Heart right ventricle (tissue), 16 donors: ENCODE measurements at regions not wholly inside any gene's neighbourhood (a gene's known extent, or its start where the extent isn't known, plus 50 kb on each side); places are given as distances from the start of the nearest gene placed in this dataset.

ENCODE experiments used
- ATAC-seq, 8 donors: fragments of 200-7000 bp; cut with Tn5 transposase; one replicate each; pipeline ENCODE4 v1.9.1; 2020; ENCODE audit warnings: mild to moderate bottlenecking in 8 of 8, moderate library complexity in 8 of 8, moderate number of reproducible peaks in 1 of 8
- DNase-seq, 2 donors: peaks; one replicate each; pipeline ENCODE4 v3.0.0-alpha.2; 2020
- H3K27ac ChIP-seq, 10 donors: fragments of 200-600 bp; sonication (generic) in 2 of 10; one replicate each; pipeline versions ENCODE4 v1.5.0 to v1.8.0; 2020 to 2022; ENCODE audit warnings: mild to moderate bottlenecking in 3 of 10
- H3K27me3 ChIP-seq, 7 donors: fragments of 200-600 bp; one replicate each; pipeline ENCODE4 v1.8.0; 2021 to 2022; ENCODE audit warnings: mild to moderate bottlenecking in 2 of 7
- H3K36me3 ChIP-seq, 9 donors: fragments of 200-600 bp; sonication (generic) in 1 of 9; one replicate each; pipeline versions ENCODE4 v1.5.0 to v1.8.0; 2020 to 2022; ENCODE audit warnings: mild to moderate bottlenecking in 2 of 9
- H3K4me1 ChIP-seq, 9 donors: fragments of 200-600 bp; sonication (generic) in 1 of 9; one replicate each; pipeline versions ENCODE4 v1.5.0 to v1.8.0; 2020 to 2022; ENCODE audit warnings: mild to moderate bottlenecking in 4 of 9
- H3K4me3 ChIP-seq, 10 donors: fragments of 200-600 bp; sonication (generic) in 2 of 10; one replicate each; pipeline versions ENCODE4 v1.5.0 to v1.8.0; 2020 to 2022; ENCODE audit warnings: mild to moderate bottlenecking in 7 of 10, moderate library complexity in 2 of 10
- H3K9me3 ChIP-seq, 11 donors: fragments of 200-600 bp in 10 of 11; sonication (generic) in 2 of 11; one replicate each; pipeline versions ENCODE4 v1.5.0 to v1.8.0; 2013 to 2022; ENCODE audit warnings: mild to moderate bottlenecking in 2 of 11, control low read depth in 1 of 11, moderate library complexity in 1 of 11
- CTCF ChIP-seq, 9 donors: fragments of 200-600 bp; sonication (generic) in 2 of 9; IDR thresholded peaks; one replicate each; pipeline versions ENCODE4 v1.5.0 to v1.8.0; 2021 to 2022; ENCODE audit warnings: antibody characterized with exemption in 9 of 9, mild to moderate bottlenecking in 5 of 9, moderate library complexity in 1 of 9
- WGBS, 2 donors: extraction: QIAGEN DNeasy Blood & Tissue Kit; methylation state at CpG; one replicate each; pipeline ENCODE4 v1.1.7; 2013; ENCODE audit warnings: inconsistent platforms in 1 of 2; 5-methylcytosine and 5-hydroxymethylcytosine counted together
- intact Hi-C, 10 donors: fragments of 100-400 bp; cut with DNase I; formaldehyde crosslinking; loops; one replicate each; pipeline versions ENCODE4 v1.11.1 to v1.14.2; 2022
- donor health status: Arrhythmogenic right ventricular cardiomyopathy.
- donor health status: ischemic (EF 13 %, LVEDD 7.1; RV severe dilation, severe dysfunction).
- donor health status: healthy with polysubstance abuse.
- donor health status: DM: no; HTN: yes; CAD: no.
- donor health status: DM: no; HTN: no; CAD: no.
- donor health status: ischemic (EF 25% LVEDD 6.9; RV normal size, moderate dysfunction).
- donor health status: ischemic (EF 25% LVEDD 5.7; RV mildly dilated, moderate dysfunction).
- donor health status: healthy.
- donor health status: DM: yes; HTN: yes; CAD: no.
- donor health status: Ischemic cardiomyopathy.
- donor health status: ischemic (EF 35%, LVEDD 5.7; RV mildly dilated, moderate dysfunction).
- donor health status: nonischemic (EF 11% LVEDD 7.7; RV severe dilation, severe dysfunction).
- donor health status: DM: yes; HTN: yes; CAD: no.
- donor health status: PGD.
- donor health status: ischemic (EF 29% LVEDD 5.4; RV normal size, mild dysfunction).
- donor health status: nonischemic (EF 23%, LVEDD 6.1; RV moderate dilation, normal function).

GRCh38 chr3:118766306-118766669, 268.4 kb downstream of the IGSF11 start:
- H3K27me3 ChIP-seq: no peaks in the 10 kb centered on the region
- intact Hi-C loops: no loop called here
- DNase-seq (no peak), ATAC-seq (no peak)
- H3K9me3 ChIP-seq: no peaks in the 10 kb centered on the region
- no peaks in the 10 kb centered on the region for H3K36me3 ChIP-seq
- no peak for TF ChIP-seq CTCF (IDR thresholded peaks at IDR 0.05)
- no peaks in the 10 kb centered on the region for H3K4me1 ChIP-seq
- no peak overlapping the region for H3K27ac ChIP-seq
- no peak overlapping the region for H3K4me3 ChIP-seq

- peaks cover 0 to 6% (median 0%) of the 10 kb centered on the region in 7 donors for H3K27me3 ChIP-seq
- no peak overlapping the region for H3K27ac ChIP-seq
- intact Hi-C loops: no loop called here
- no peak for TF ChIP-seq CTCF (IDR thresholded peaks at IDR 0.05)
- H3K9me3 ChIP-seq: no peaks in the 10 kb centered on the region
- 77 to 81% methylated on average over 2 of the region's 2 CpGs for WGBS, 2 donors
- ATAC-seq (no peak), DNase-seq (no peak)
- no peaks in the 10 kb centered on the region for H3K36me3 ChIP-seq
- H3K4me1 ChIP-seq: no peaks in the 10 kb centered on the region
- no peak overlapping the region for H3K4me3 ChIP-seq
Measured at GRCh38 chr3:118772036-118772435, 262.6 kb downstream of the IGSF11 start.

- no peak for TF ChIP-seq CTCF (IDR thresholded peaks at IDR 0.05)
- no peaks in the 10 kb centered on the region for H3K4me1 ChIP-seq
- no peak for ATAC-seq
- H3K27me3 ChIP-seq: peaks cover 0 to 6% (median 0%) of the 10 kb centered on the region in 7 donors
- H3K27ac ChIP-seq: no peak overlapping the region
- no peak overlapping the region for H3K4me3 ChIP-seq
- H3K36me3 ChIP-seq: no peaks in the 10 kb centered on the region
- no peak for DNase-seq
- intact Hi-C loops: no loop called here
- H3K9me3 ChIP-seq: no peaks in the 10 kb centered on the region
Measured at GRCh38 chr3:118772547-118773011, 262.1 kb downstream of the IGSF11 start.

- DNase-seq (no peak), ATAC-seq (no peak)
- H3K4me1 ChIP-seq: no peaks in the 10 kb centered on the region
- intact Hi-C loops: no loop called here
- no peak for TF ChIP-seq CTCF (IDR thresholded peaks at IDR 0.05)
- H3K9me3 ChIP-seq: no peaks in the 10 kb centered on the region
- no peaks in the 10 kb centered on the region for H3K36me3 ChIP-seq
- H3K27me3 ChIP-seq: peaks cover 0 to 6% (median 0%) of the 10 kb centered on the region in 7 donors
- H3K4me3 ChIP-seq: no peak overlapping the region
- H3K27ac ChIP-seq: no peak overlapping the region
Measured at GRCh38 chr3:118775021-118775420, 259.6 kb downstream of the IGSF11 start.

- H3K27ac ChIP-seq: no peak overlapping the region
- ATAC-seq: no peak
- no peak for DNase-seq
- intact Hi-C loops: no loop called here
- no peak for TF ChIP-seq CTCF (IDR thresholded peaks at IDR 0.05)
- H3K27me3 ChIP-seq: peaks cover 0 to 6% (median 0%) of the 10 kb centered on the region in 7 donors
- no peaks in the 10 kb centered on the region for H3K36me3 ChIP-seq
- no peaks in the 10 kb centered on the region for H3K9me3 ChIP-seq
- no peaks in the 10 kb centered on the region for H3K4me1 ChIP-seq
- no peak overlapping the region for H3K4me3 ChIP-seq
- 83 to 85% methylated on average over 4 of the region's 4 CpGs for WGBS, 2 donors
Measured at GRCh38 chr3:118778201-118778600, 256.4 kb downstream of the IGSF11 start.
